ENCODE measurements at regions not wholly inside any gene's neighbourhood (a gene's known extent, or its start where the extent isn't known, plus 50 kb on each side); places are given as distances from the start of the nearest gene placed in this dataset.
"Not testable (repeated sequence)": the region's sequence is repeated elsewhere in the genome, so short reads cannot be mapped to it uniquely, and the experiment has no call there.

- Histone ChIP-seq H3K4me3 (no peak overlapping the region), H3K9me3 (no peaks in the 10 kb centered on the region), H3K27ac (no peak overlapping the region), H3K27me3 (no peaks in the 10 kb centered on the region), H3K4me1 (no peaks in the 10 kb centered on the region), H3K36me3 (peaks cover 0 to 6% (median 0%) of the 10 kb centered on the region in 4 donors)
- intact Hi-C loops (cut with DNase I), result no loop called here
- DNase-seq, result no peak
- TF ChIP-seq CTCF (IDR thresholded peaks at IDR 0.05) (no peak), POLR2AphosphoS5 (IDR thresholded peaks at IDR 0.05) (no peak), POLR2A (IDR thresholded peaks at IDR 0.05) (no peak), EP300 (IDR thresholded peaks at IDR 0.05) (no peak)
- 91 to 95% methylated on average over 21 of the region's 21 CpGs for WGBS, 2 donors
These were observed 167.5 kb downstream of the GOLGA6L4 start for GRCh38 chr15:84402856-84403608.

DNA sequence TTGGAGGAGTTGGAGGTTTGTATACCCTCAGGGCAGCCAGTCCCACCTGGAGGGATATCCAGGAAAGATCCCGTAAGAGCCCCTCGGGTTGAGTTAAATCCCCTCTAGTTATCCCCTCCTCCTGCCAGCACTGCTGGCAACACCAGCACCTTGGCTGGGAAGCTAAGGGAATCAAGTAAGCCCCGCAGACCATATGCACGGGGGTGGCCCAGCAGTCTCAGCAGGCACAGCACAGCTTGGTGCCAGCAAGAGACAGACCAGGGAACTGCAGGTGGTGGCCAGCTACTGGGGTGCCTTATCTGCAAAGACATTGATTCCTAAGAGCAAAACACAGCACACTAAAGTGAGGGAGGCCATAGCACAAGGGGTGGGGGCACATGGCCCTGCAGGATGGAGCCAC is 173.8 kb downstream of the GOLGA6L4 start:
- H3K27me3 ChIP-seq; H3K4me1 ChIP-seq; intact Hi-C loops (cut with DNase I); H3K36me3 ChIP-seq; DNase-seq; H3K27ac ChIP-seq; H3K9me3 ChIP-seq; H3K4me3 ChIP-seq: not testable (repeated sequence)
- 91% methylated on average over 2 of the region's 4 CpGs; no CpG with 5 or more reads in 1 of the 2 donors for WGBS, 2 donors

DNA sequence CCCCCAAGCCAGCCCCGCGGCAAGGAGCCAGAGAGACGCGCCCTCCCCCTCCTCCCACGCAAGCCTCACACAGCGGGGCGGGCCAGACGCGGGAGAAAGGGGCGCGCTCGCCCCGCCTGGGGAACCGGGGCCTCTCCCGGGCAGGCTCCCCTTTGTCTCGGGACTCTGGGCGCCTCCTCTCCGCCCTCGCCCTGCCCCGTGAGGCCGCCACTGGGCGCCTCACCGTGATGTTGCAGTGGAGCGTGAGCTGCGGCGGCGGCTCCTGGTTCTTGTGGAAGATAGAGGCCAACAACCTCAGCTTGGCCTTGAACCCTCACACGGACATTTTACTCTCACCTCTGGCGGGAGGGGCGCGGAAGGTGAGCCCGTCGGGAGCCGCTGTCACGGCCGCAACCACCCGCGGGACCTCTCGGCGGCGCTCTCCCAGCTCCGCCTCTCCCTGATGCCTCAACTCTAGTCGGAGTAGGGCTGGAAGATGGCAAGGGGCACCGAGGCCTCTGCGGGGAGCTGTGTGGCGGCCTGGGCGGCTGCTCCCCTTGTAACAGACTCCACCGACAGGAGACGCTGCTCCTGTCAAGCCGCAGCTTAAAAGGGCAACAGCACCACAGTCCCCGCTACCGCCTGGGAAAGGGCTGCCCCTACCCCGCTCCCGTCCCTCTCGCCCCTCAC is 179.2 kb upstream of the ZSCAN2 start:
- 0% methylated on average over 8 to 20 of the region's 55 CpGs for WGBS, 2 donors
- H3K27me3 ChIP-seq; H3K36me3 ChIP-seq; H3K4me1 ChIP-seq; intact Hi-C loops (cut with DNase I); H3K9me3 ChIP-seq: not testable (repeated sequence)
- DNase-seq, result peak; percentile 10
- Histone ChIP-seq H3K4me3 (peak overlapping the region; percentile 33 to 50 (median 36)), H3K27ac (peak overlapping the region; percentile 68 to 84 (median 73))

GRCh38 chr15:84425327-84425726 is 175.5 kb upstream of the ZSCAN2 start:
- WGBS, 2 donors, result 83 to 89% methylated on average over 2 to 5 of the region's 7 CpGs
- H3K9me3 ChIP-seq; H3K36me3 ChIP-seq; intact Hi-C loops (cut with DNase I); H3K27ac ChIP-seq; H3K4me1 ChIP-seq; H3K27me3 ChIP-seq; H3K4me3 ChIP-seq: not testable (repeated sequence)
- peak; percentile 48 for DNase-seq

- H3K4me1 ChIP-seq; H3K36me3 ChIP-seq; H3K27ac ChIP-seq; H3K9me3 ChIP-seq; H3K27me3 ChIP-seq; DNase-seq; intact Hi-C loops (cut with DNase I); H3K4me3 ChIP-seq: not testable (repeated sequence)
- no CpG with 5 or more reads among the region's 26 CpGs for WGBS, 2 donors
These were observed 127.4 kb upstream of the ZSCAN2 start for GRCh38 chr15:84473305-84473877.

DNA sequence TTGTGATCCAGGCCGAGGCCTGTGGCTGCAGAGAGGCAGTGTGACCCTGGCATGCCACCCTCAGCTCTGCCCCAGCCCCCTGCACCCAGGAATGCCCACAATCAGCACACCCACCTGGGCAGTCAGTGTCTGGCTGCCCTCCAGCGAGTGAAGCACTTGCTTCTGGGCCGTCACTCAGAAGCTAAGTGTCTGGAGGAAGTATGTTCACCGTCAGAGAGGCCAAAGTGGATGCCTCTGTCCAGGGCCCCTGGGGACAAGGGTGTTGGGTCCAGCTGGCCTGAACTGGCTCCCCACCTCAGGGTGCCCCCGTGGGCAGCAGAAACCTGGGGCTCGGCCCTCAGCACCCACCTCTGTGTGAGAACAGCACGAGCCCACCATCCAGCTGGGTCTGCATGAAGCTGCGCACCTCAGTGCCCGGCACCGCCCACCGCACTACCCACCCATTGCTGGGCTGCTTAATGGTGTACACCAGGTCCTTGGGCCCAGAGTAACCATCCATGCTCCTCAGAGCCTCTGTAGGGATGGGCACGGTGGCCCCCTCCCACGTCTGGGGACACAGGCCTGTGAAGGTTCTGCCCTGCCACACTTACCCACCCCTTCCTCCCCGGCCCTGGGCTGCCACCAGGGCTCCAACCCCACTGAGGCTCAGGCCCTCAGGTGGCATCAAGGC is 124.3 kb upstream of the ZSCAN2 start:
- DNase-seq; H3K27ac ChIP-seq; H3K4me1 ChIP-seq; H3K9me3 ChIP-seq; H3K4me3 ChIP-seq; H3K36me3 ChIP-seq; intact Hi-C loops (cut with DNase I); H3K27me3 ChIP-seq: not testable (repeated sequence)
- WGBS, 2 donors, result no CpG with 5 or more reads among the region's 14 CpGs

DNA sequence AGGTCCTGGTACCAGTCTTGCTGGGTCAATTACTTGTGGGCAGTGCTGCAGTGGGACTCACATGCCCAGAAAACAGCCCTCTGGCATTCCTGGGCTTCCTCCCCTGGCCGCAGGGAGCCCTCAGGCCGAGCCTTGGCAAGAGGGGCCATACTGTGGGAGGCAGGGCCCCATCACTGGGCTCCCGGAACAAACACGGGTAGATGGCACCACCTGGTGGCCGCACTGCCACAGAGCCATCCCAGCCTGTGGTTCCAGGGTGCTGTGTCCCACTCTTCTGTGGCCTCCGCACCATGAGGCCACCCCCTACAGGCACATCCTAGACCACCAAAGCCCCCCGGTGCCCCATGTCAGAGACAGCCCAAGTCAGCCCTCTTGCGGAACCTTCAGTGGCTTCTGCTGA is 123.3 kb upstream of the ZSCAN2 start:
- H3K27me3 ChIP-seq; H3K36me3 ChIP-seq; H3K4me1 ChIP-seq; H3K27ac ChIP-seq; H3K9me3 ChIP-seq; DNase-seq; intact Hi-C loops (cut with DNase I); H3K4me3 ChIP-seq: not testable (repeated sequence)
- WGBS, 2 donors, result no CpG with 5 or more reads among the region's 8 CpGs

- H3K27me3 ChIP-seq; intact Hi-C loops (cut with DNase I); DNase-seq; H3K36me3 ChIP-seq; H3K4me1 ChIP-seq; H3K27ac ChIP-seq; H3K4me3 ChIP-seq; H3K9me3 ChIP-seq: not testable (repeated sequence)
- no CpG with 5 or more reads among the region's 7 CpGs for WGBS, 2 donors
These were observed 120.6 kb upstream of the ZSCAN2 start for GRCh38 chr15:84480174-84480681.

DNA sequence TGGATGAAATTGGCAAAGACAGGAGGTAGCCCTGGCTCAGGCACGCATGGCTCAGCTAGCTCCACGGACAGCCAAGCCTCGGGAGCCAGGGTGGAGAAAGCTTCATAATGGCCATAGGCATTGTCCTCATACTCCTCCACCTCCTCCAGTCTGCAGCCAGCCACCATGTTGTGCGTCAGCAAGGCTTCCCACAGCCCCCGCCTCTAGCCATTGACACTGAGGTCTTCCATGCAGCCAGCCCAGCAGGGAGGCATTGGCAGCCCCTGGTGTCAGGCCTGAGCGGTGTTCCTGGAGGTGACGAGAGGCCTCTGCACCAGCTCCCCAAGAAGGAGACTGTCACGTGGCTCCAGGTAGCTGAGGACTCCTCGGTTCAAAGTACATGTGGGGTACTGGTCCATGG is 117.0 kb upstream of the ZSCAN2 start:
- DNase-seq; intact Hi-C loops (cut with DNase I); H3K9me3 ChIP-seq; H3K27ac ChIP-seq; H3K36me3 ChIP-seq; H3K27me3 ChIP-seq; H3K4me1 ChIP-seq; H3K4me3 ChIP-seq: not testable (repeated sequence)
- 92% methylated on average over 3 of the region's 9 CpGs; no CpG with 5 or more reads in 1 of the 2 donors for WGBS, 2 donors

Data from sigmoid colon (tissue), 6 donors.